ENCODE measurements at regions not wholly inside any gene's neighbourhood (a gene's known extent, or its start where the extent isn't known, plus 50 kb on each side); places are given as distances from the start of the nearest gene placed in this dataset.

- DNase-seq (ENCODE audit: low spot score) = no peak
Measured at GRCh38 chr18:27762054-27762453, 414.9 kb downstream of the CDH2 start.

GRCh38 chr18:27752944-27753343 is 424.0 kb downstream of the CDH2 start:
- DNase-seq (ENCODE audit: low spot score) = no peak

- no peak for DNase-seq (ENCODE audit: low spot score)
Measured at GRCh38 chr18:27750923-27751322, 426.0 kb downstream of the CDH2 start.

GRCh38 chr18:27750014-27750413 is 426.9 kb downstream of the CDH2 start:
- DNase-seq (ENCODE audit: low spot score) = peak; percentile 21

- DNase-seq (ENCODE audit: low spot score) = no peak
Measured at GRCh38 chr18:27749194-27749593, 427.7 kb downstream of the CDH2 start.

GRCh38 chr18:27746241-27746640 is 430.7 kb downstream of the CDH2 start:
- DNase-seq (ENCODE audit: low spot score) = no peak

GRCh38 chr18:27735117-27735516 is 441.8 kb downstream of the CDH2 start:
- no peak for DNase-seq (ENCODE audit: low spot score)

- DNase-seq (ENCODE audit: low spot score) = no peak
Measured at GRCh38 chr18:27731211-27731610, 445.7 kb downstream of the CDH2 start.

- no peak for DNase-seq (ENCODE audit: low spot score)
Measured at GRCh38 chr18:27728659-27729058, 448.3 kb downstream of the CDH2 start.

- no peak for DNase-seq (ENCODE audit: low spot score)
Measured at GRCh38 chr18:27724362-27724761, 452.6 kb downstream of the CDH2 start.

- DNase-seq (ENCODE audit: low spot score) = no peak
Measured at GRCh38 chr18:27723168-27723567, 453.8 kb downstream of the CDH2 start.

- no peak for DNase-seq (ENCODE audit: low spot score)
Measured at GRCh38 chr18:27719680-27720079, 457.2 kb downstream of the CDH2 start.

GRCh38 chr18:27717816-27718215 is 459.1 kb downstream of the CDH2 start:
- DNase-seq (ENCODE audit: low spot score) = no peak

- DNase-seq (ENCODE audit: low spot score) = no peak
Measured at GRCh38 chr18:27717250-27717649, 459.7 kb downstream of the CDH2 start.

GRCh38 chr18:27715751-27716150 is 461.2 kb downstream of the CDH2 start:
- DNase-seq (ENCODE audit: low spot score) = no peak

GRCh38 chr18:27713738-27714095 is 463.2 kb downstream of the CDH2 start:
- DNase-seq (ENCODE audit: low spot score) = no peak

- no peak for DNase-seq (ENCODE audit: low spot score)
Measured at GRCh38 chr18:27713037-27713737, 463.7 kb downstream of the CDH2 start.

GRCh38 chr18:27712066-27712465 is 464.9 kb downstream of the CDH2 start:
- DNase-seq (ENCODE audit: low spot score) = no peak

GRCh38 chr18:27711382-27711781 is 465.5 kb downstream of the CDH2 start:
- no peak for DNase-seq (ENCODE audit: low spot score)

- no peak for DNase-seq (ENCODE audit: low spot score)
Measured at GRCh38 chr18:27709344-27709743, 467.6 kb downstream of the CDH2 start.

GRCh38 chr18:27707201-27707600 is 469.7 kb downstream of the CDH2 start:
- no peak for DNase-seq (ENCODE audit: low spot score)

- no peak for DNase-seq (ENCODE audit: low spot score)
Measured at GRCh38 chr18:27704736-27705361, 472.1 kb downstream of the CDH2 start.

GRCh38 chr18:27699137-27699536 is 477.8 kb downstream of the CDH2 start:
- DNase-seq (ENCODE audit: low spot score) = no peak

- DNase-seq (ENCODE audit: low spot score) = no peak
Measured at GRCh38 chr18:27696148-27696547, 480.8 kb downstream of the CDH2 start.

Measured in COLO829 (cell line).